ENCODE measurements at regions not wholly inside any gene's neighbourhood (a gene's known extent, or its start where the extent isn't known, plus 50 kb on each side); places are given as distances from the start of the nearest gene placed in this dataset.
"Not testable (repeated sequence)": the region's sequence is repeated elsewhere in the genome, so short reads cannot be mapped to it uniquely, and the experiment has no call there.

GRCh38 chr1:104028416-104029035, 278.8 kb downstream of the AMY1C start:
- Histone ChIP-seq H4K8ac (ENCODE audit: low read depth, low read length) (no peak overlapping the region), H3K4me3 (ENCODE audit: low read length in 2 of 2) (no peak overlapping the region), H2BK12ac (ENCODE audit: low read length) (no peak overlapping the region), H3K27ac (replicated peaks; ENCODE audit: low read length) (no peak overlapping the region), H3K4me2 (ENCODE audit: insufficient read depth, low read length, poor library complexity, severe bottlenecking) (no peak overlapping the region), H3K9ac (ENCODE audit: low read depth, low read length, poor library complexity) (no peak overlapping the region), H2AFZ (ENCODE audit: low read length) (no peak overlapping the region), H3K9me3 (replicated peaks in 1 of 2; ENCODE audit: control insufficient read depth in 2 of 2, insufficient read depth in 1 of 2, low read depth in 1 of 2, low read length in 2 of 2) (no peaks in the 10 kb centered on the region), H3K27me3 (ENCODE audit: control insufficient read depth in 3 of 3, insufficient read depth in 3 of 3, low read depth in 1 of 3, low read length in 3 of 3) (no peaks in the 10 kb centered on the region), H2AK5ac (ENCODE audit: low read depth, low read length) (no peak overlapping the region), H4K91ac (ENCODE audit: low read depth, low read length, poor library complexity) (no peak overlapping the region), H3K14ac (ENCODE audit: low read length) (no peak overlapping the region), H2BK120ac (ENCODE audit: low read depth, low read length) (no peak overlapping the region), H2BK5ac (ENCODE audit: low read length) (no peak overlapping the region), H3K4ac (ENCODE audit: low read length) (no peak overlapping the region), H3K18ac (ENCODE audit: low read length) (no peak overlapping the region), H2BK15ac (ENCODE audit: low read length) (no peak overlapping the region), H3K79me1 (ENCODE audit: low read depth, low read length) (no peaks in the 10 kb centered on the region), H3K23ac (ENCODE audit: low read depth, low read length, poor library complexity) (no peak overlapping the region), H3K36me3 (replicated peaks in 1 of 2; ENCODE audit: control insufficient read depth in 2 of 2, insufficient read depth in 2 of 2, low read length in 2 of 2) (no peaks in the 10 kb centered on the region), H3K4me1 (ENCODE audit: control insufficient read depth in 2 of 2, insufficient read depth in 1 of 2, low read depth in 1 of 2, low read length in 2 of 2) (no peaks in the 10 kb centered on the region)
- DNase-seq (ENCODE audit: low spot score), result no peak
- WGBS, 2 donors (ENCODE audit: extremely low coverage in 2 of 2, insufficient read length in 2 of 2, insufficient replicate concordance in 1 of 2), result no CpG with 5 or more reads among the region's 3 CpGs

GRCh38 chr1:104029456-104029970, 279.8 kb downstream of the AMY1C start:
- DNase-seq (ENCODE audit: low spot score), result no peak
- H3K14ac ChIP-seq (ENCODE audit: low read length), result no peak overlapping the region
- no peak overlapping the region for H3K4me2 ChIP-seq (ENCODE audit: insufficient read depth, low read length, poor library complexity, severe bottlenecking)
- no peak overlapping the region for H2BK12ac ChIP-seq (ENCODE audit: low read length)
- H3K4ac ChIP-seq (ENCODE audit: low read length), result no peak overlapping the region
- H3K9me3 ChIP-seq (replicated peaks in 1 of 2; ENCODE audit: control insufficient read depth in 2 of 2, insufficient read depth in 1 of 2, low read depth in 1 of 2, low read length in 2 of 2), result no peaks in the 10 kb centered on the region
- no CpG with 5 or more reads among the region's 1 CpG for WGBS, 2 donors (ENCODE audit: extremely low coverage in 2 of 2, insufficient read length in 2 of 2, insufficient replicate concordance in 1 of 2)
- no peak overlapping the region for H2BK120ac ChIP-seq (ENCODE audit: low read depth, low read length)
- H4K8ac ChIP-seq (ENCODE audit: low read depth, low read length), result no peak overlapping the region
- H3K27ac ChIP-seq (replicated peaks; ENCODE audit: low read length), result no peak overlapping the region
- no peak overlapping the region for H3K4me3 ChIP-seq (ENCODE audit: low read length in 2 of 2)
- no peaks in the 10 kb centered on the region for H3K4me1 ChIP-seq (ENCODE audit: control insufficient read depth in 2 of 2, insufficient read depth in 1 of 2, low read depth in 1 of 2, low read length in 2 of 2)
- no peak overlapping the region for H2BK15ac ChIP-seq (ENCODE audit: low read length)
- H3K23ac ChIP-seq (ENCODE audit: low read depth, low read length, poor library complexity), result no peak overlapping the region
- H2AFZ ChIP-seq (ENCODE audit: low read length), result no peak overlapping the region
- no peak overlapping the region for H2AK5ac ChIP-seq (ENCODE audit: low read depth, low read length)
- H3K27me3 ChIP-seq (ENCODE audit: control insufficient read depth in 3 of 3, insufficient read depth in 3 of 3, low read depth in 1 of 3, low read length in 3 of 3), result no peaks in the 10 kb centered on the region
- H2BK5ac ChIP-seq (ENCODE audit: low read length), result no peak overlapping the region
- no peak overlapping the region for H3K18ac ChIP-seq (ENCODE audit: low read length)
- no peaks in the 10 kb centered on the region for H3K36me3 ChIP-seq (replicated peaks in 1 of 2; ENCODE audit: control insufficient read depth in 2 of 2, insufficient read depth in 2 of 2, low read length in 2 of 2)
- H3K9ac ChIP-seq (ENCODE audit: low read depth, low read length, poor library complexity), result no peak overlapping the region
- H3K79me1 ChIP-seq (ENCODE audit: low read depth, low read length), result no peaks in the 10 kb centered on the region
- no peak overlapping the region for H4K91ac ChIP-seq (ENCODE audit: low read depth, low read length, poor library complexity)

GRCh38 chr1:104056786-104057185, 307.1 kb downstream of the AMY1C start:
- no peaks in the 10 kb centered on the region for H3K79me1 ChIP-seq (ENCODE audit: low read depth, low read length)
- H4K91ac ChIP-seq (ENCODE audit: low read depth, low read length, poor library complexity), result no peak overlapping the region
- H2BK120ac ChIP-seq (ENCODE audit: low read depth, low read length), result no peak overlapping the region
- no peaks in the 10 kb centered on the region for H3K27me3 ChIP-seq (ENCODE audit: control insufficient read depth in 3 of 3, insufficient read depth in 3 of 3, low read depth in 1 of 3, low read length in 3 of 3)
- H3K9ac ChIP-seq (ENCODE audit: low read depth, low read length, poor library complexity), result no peak overlapping the region
- H3K14ac ChIP-seq (ENCODE audit: low read length), result no peak overlapping the region
- DNase-seq (ENCODE audit: low spot score), result no peak
- H3K23ac ChIP-seq (ENCODE audit: low read depth, low read length, poor library complexity), result no peak overlapping the region
- no peak overlapping the region for H3K18ac ChIP-seq (ENCODE audit: low read length)
- H3K27ac ChIP-seq (replicated peaks; ENCODE audit: low read length), result no peak overlapping the region
- H2AK5ac ChIP-seq (ENCODE audit: low read depth, low read length), result no peak overlapping the region
- no CpG with 5 or more reads among the region's 8 CpGs for WGBS, 2 donors (ENCODE audit: extremely low coverage in 2 of 2, insufficient read length in 2 of 2, insufficient replicate concordance in 1 of 2)
- H2BK5ac ChIP-seq (ENCODE audit: low read length), result no peak overlapping the region
- H4K8ac ChIP-seq (ENCODE audit: low read depth, low read length), result no peak overlapping the region
- H2BK15ac ChIP-seq (ENCODE audit: low read length), result no peak overlapping the region
- H3K4me2 ChIP-seq (ENCODE audit: insufficient read depth, low read length, poor library complexity, severe bottlenecking), result no peak overlapping the region
- H2BK12ac ChIP-seq (ENCODE audit: low read length), result no peak overlapping the region
- no peaks in the 10 kb centered on the region for H3K9me3 ChIP-seq (replicated peaks in 1 of 2; ENCODE audit: control insufficient read depth in 2 of 2, insufficient read depth in 1 of 2, low read depth in 1 of 2, low read length in 2 of 2)
- no peak overlapping the region for H2AFZ ChIP-seq (ENCODE audit: low read length)
- H3K4me1 ChIP-seq (ENCODE audit: control insufficient read depth in 2 of 2, insufficient read depth in 1 of 2, low read depth in 1 of 2, low read length in 2 of 2), result no peaks in the 10 kb centered on the region
- no peak overlapping the region for H3K4ac ChIP-seq (ENCODE audit: low read length)
- H3K4me3 ChIP-seq (ENCODE audit: low read length in 2 of 2), result no peak overlapping the region
- no peaks in the 10 kb centered on the region for H3K36me3 ChIP-seq (replicated peaks in 1 of 2; ENCODE audit: control insufficient read depth in 2 of 2, insufficient read depth in 2 of 2, low read length in 2 of 2)

- not testable (repeated sequence) for H2BK15ac ChIP-seq (ENCODE audit: low read length); H3K4me3 ChIP-seq (ENCODE audit: low read length in 2 of 2); H4K91ac ChIP-seq (ENCODE audit: low read depth, low read length, poor library complexity); H3K27ac ChIP-seq (replicated peaks; ENCODE audit: low read length); H4K8ac ChIP-seq (ENCODE audit: low read depth, low read length); H3K4me2 ChIP-seq (ENCODE audit: insufficient read depth, low read length, poor library complexity, severe bottlenecking); H2AFZ ChIP-seq (ENCODE audit: low read length); H3K4ac ChIP-seq (ENCODE audit: low read length); H2AK5ac ChIP-seq (ENCODE audit: low read depth, low read length); H3K36me3 ChIP-seq (replicated peaks in 1 of 2; ENCODE audit: control insufficient read depth in 2 of 2, insufficient read depth in 2 of 2, low read length in 2 of 2); H3K27me3 ChIP-seq (ENCODE audit: control insufficient read depth in 3 of 3, insufficient read depth in 3 of 3, low read depth in 1 of 3, low read length in 3 of 3); DNase-seq (ENCODE audit: low spot score); H3K4me1 ChIP-seq (ENCODE audit: control insufficient read depth in 2 of 2, insufficient read depth in 1 of 2, low read depth in 1 of 2, low read length in 2 of 2); H3K79me1 ChIP-seq (ENCODE audit: low read depth, low read length); H2BK12ac ChIP-seq (ENCODE audit: low read length); H3K9ac ChIP-seq (ENCODE audit: low read depth, low read length, poor library complexity); H2BK5ac ChIP-seq (ENCODE audit: low read length); H3K9me3 ChIP-seq (replicated peaks in 1 of 2; ENCODE audit: control insufficient read depth in 2 of 2, insufficient read depth in 1 of 2, low read depth in 1 of 2, low read length in 2 of 2); H2BK120ac ChIP-seq (ENCODE audit: low read depth, low read length); H3K14ac ChIP-seq (ENCODE audit: low read length); H3K23ac ChIP-seq (ENCODE audit: low read depth, low read length, poor library complexity); H3K18ac ChIP-seq (ENCODE audit: low read length)
- WGBS, 2 donors (ENCODE audit: extremely low coverage in 2 of 2, insufficient read length in 2 of 2, insufficient replicate concordance in 1 of 2), result no CpG with 5 or more reads among the region's 6 CpGs
These were observed 307.7 kb downstream of the AMY1C start for GRCh38 chr1:104057219-104057898.
